Smooth muscle cell (in vitro differentiated cells): ENCODE measurements at regions not wholly inside any gene's neighbourhood (a gene's known extent, or its start where the extent isn't known, plus 50 kb on each side); places are given as distances from the start of the nearest gene placed in this dataset.

Experiments used
- DNase-seq: peaks from one replicate; lab custom pipeline; 2025; ENCODE audit not compliant: unreplicated experiment; lab: John Stamatoyannopoulos, UW
- H2AFZ ChIP-seq: fragments of 200-600 bp; sonication (generic); 2 replicates; pipeline ENCODE4 v1.6.0; 2016; ENCODE audit warnings: antibody characterized with exemption, low read depth, mild to moderate bottlenecking
- H3F3A ChIP-seq: fragments of 200-600 bp; sonication (generic); 2 replicates; pipeline ENCODE4 v1.6.0; 2017; ENCODE audit warnings: antibody characterized with exemption, low read depth
- H3K27ac ChIP-seq: fragments of 200-600 bp; sonication (generic); 2 replicates; pipeline ENCODE4 v1.5.1; 2016; ENCODE audit warnings: low read depth, mild to moderate bottlenecking
- H3K27me3 ChIP-seq: fragments of 200-600 bp; sonication (generic); 2 replicates; pipeline ENCODE4 v1.6.1; 2016; ENCODE audit warnings: low read depth, mild to moderate bottlenecking
- H3K36me3 ChIP-seq: fragments of 200-600 bp; sonication (generic); 2 replicates; pipeline ENCODE4 v1.5.1; 2016; ENCODE audit warnings: low read depth
- H3K4me1 ChIP-seq: fragments of 200-600 bp; sonication (generic); 2 replicates; pipeline ENCODE4 v1.5.1; 2016; ENCODE audit warnings: low read depth
- H3K4me2 ChIP-seq: fragments of 200-600 bp; sonication (generic); 2 replicates; pipeline ENCODE4 v1.6.0; 2016; ENCODE audit warnings: mild to moderate bottlenecking
- H3K4me3 ChIP-seq: fragments of 200-600 bp; sonication (generic); 2 replicates; pipeline ENCODE4 v1.5.1; 2016; ENCODE audit warnings: mild to moderate bottlenecking
- H3K79me2 ChIP-seq: fragments of 200-600 bp; sonication (generic); 2 replicates; pipeline ENCODE4 v1.6.0; 2016; ENCODE audit warnings: low read depth, mild to moderate bottlenecking
- H3K9ac ChIP-seq: fragments of 200-600 bp; sonication (generic); 2 replicates; pipeline ENCODE4 v1.6.0; 2016; ENCODE audit warnings: low read depth
- H3K9me3 ChIP-seq: fragments of 200-600 bp; sonication (generic); replicated peaks from 2 replicates; pipeline ENCODE4 v1.5.1; 2016; ENCODE audit warnings: low read depth
- H4K20me1 ChIP-seq: fragments of 200-600 bp; sonication (generic); 2 replicates; pipeline ENCODE4 v1.6.0; 2016; ENCODE audit warnings: low read depth
- WGBS: methylation state at CpG from one replicate; pipeline ENCODE4 v1.1.7; 2016; ENCODE audit warnings: low lambda C conversion rate; 5-methylcytosine and 5-hydroxymethylcytosine counted together
- TF ChIP-seq, protein P1 (sequence below): fragments of 200-600 bp; sonication (generic); IDR thresholded peaks from 2 replicates; pipeline ENCODE4 v1.5.1; 2017; ENCODE audit warnings: borderline replicate concordance, mild to moderate bottlenecking, antibody characterized with exemption; ENCODE audit not compliant: insufficient read depth, poor library complexity, severe bottlenecking

DNA sequence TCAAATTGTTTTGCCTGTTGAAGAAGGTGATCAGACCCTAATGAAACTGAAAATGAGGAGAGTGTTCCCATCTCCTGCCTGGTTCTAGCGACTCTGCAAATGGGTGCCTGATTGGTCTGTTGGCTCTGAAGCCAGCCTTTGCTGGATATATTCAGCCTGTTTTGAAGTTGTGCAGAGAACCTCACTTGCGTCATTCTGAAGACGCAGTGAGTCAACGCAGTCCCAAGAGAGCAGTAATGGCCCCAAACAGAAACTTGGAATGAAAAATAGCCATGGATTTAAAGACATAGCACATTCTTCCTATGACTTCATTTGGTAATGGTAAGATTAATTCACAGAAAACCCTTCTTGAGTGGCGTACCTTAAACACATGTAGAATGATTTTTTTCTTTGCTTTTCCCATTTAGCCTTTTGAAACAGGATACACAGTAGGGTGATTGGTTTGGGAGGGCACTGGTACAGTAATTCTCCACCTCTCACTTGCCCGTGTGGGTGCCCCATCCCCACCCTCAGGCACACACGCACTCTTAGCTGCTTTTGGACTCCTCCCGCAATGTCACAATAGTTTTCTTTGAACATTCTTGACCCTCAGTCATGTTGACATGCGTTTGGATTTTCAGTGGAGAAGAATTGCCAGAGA, 54.1 kb upstream of the ABL1 start:
- peaks cover 38% of the 10 kb centered on the region for H3K79me2 ChIP-seq
- peak overlapping the region; percentile 62 for H3K9ac ChIP-seq
- no peaks in the 10 kb centered on the region for H3K9me3 ChIP-seq
- H3K4me3 ChIP-seq = peak overlapping the region; percentile 29
- H3K4me2 ChIP-seq = peak overlapping the region; percentile 79
- peaks cover 10% of the 10 kb centered on the region for H3K4me1 ChIP-seq
- no peaks in the 10 kb centered on the region for H3K27me3 ChIP-seq
- 38% methylated on average over 9 of the region's 9 CpGs for WGBS
- TF ChIP-seq, protein P1, sequence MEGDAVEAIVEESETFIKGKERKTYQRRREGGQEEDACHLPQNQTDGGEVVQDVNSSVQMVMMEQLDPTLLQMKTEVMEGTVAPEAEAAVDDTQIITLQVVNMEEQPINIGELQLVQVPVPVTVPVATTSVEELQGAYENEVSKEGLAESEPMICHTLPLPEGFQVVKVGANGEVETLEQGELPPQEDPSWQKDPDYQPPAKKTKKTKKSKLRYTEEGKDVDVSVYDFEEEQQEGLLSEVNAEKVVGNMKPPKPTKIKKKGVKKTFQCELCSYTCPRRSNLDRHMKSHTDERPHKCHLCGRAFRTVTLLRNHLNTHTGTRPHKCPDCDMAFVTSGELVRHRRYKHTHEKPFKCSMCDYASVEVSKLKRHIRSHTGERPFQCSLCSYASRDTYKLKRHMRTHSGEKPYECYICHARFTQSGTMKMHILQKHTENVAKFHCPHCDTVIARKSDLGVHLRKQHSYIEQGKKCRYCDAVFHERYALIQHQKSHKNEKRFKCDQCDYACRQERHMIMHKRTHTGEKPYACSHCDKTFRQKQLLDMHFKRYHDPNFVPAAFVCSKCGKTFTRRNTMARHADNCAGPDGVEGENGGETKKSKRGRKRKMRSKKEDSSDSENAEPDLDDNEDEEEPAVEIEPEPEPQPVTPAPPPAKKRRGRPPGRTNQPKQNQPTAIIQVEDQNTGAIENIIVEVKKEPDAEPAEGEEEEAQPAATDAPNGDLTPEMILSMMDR = no peak
- no peaks in the 10 kb centered on the region for H3K36me3 ChIP-seq
- peak overlapping the region; percentile 94 for H3K27ac ChIP-seq
- no peak for DNase-seq
- peaks cover 3% of the 10 kb centered on the region for H4K20me1 ChIP-seq
- peaks cover 4% of the 10 kb centered on the region for H3F3A ChIP-seq
- H2AFZ ChIP-seq = no peak overlapping the region

DNA sequence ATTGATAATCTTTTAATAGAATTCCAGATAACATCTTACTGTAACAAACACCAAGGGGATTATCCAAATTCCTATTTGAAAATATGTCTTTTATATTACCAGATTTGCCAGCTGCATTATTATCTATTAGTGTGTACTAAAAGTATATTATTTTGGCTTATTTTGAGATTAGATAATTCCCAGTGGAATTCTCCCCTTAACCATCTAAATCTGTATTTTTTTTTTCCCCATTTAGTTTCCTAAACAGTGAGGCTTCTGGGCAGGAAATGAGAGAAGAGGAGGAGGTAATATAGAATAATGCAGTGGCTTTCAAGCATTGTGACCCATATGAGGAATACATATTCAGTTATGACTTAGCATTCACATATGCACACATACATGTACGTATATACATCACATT, 53.5 kb upstream of the ABL1 start:
- TF ChIP-seq, protein P1 = no peak
- DNase-seq = no peak
- peaks cover 36% of the 10 kb centered on the region for H3K79me2 ChIP-seq
- H3K27me3 ChIP-seq = no peaks in the 10 kb centered on the region
- peaks cover 10% of the 10 kb centered on the region for H3K4me1 ChIP-seq
- H3K9ac ChIP-seq = peak overlapping the region; percentile 22
- H3K4me2 ChIP-seq = peak overlapping the region; percentile 73
- H3K27ac ChIP-seq = peak overlapping the region; percentile 94
- peak overlapping the region; percentile 4 for H3K4me3 ChIP-seq
- peaks cover 3% of the 10 kb centered on the region for H4K20me1 ChIP-seq
- 97% methylated on average over 1 of the region's 1 CpG for WGBS
- peaks cover 4% of the 10 kb centered on the region for H3F3A ChIP-seq
- no peaks in the 10 kb centered on the region for H3K36me3 ChIP-seq
- no peaks in the 10 kb centered on the region for H3K9me3 ChIP-seq
- H2AFZ ChIP-seq = no peak overlapping the region

DNA sequence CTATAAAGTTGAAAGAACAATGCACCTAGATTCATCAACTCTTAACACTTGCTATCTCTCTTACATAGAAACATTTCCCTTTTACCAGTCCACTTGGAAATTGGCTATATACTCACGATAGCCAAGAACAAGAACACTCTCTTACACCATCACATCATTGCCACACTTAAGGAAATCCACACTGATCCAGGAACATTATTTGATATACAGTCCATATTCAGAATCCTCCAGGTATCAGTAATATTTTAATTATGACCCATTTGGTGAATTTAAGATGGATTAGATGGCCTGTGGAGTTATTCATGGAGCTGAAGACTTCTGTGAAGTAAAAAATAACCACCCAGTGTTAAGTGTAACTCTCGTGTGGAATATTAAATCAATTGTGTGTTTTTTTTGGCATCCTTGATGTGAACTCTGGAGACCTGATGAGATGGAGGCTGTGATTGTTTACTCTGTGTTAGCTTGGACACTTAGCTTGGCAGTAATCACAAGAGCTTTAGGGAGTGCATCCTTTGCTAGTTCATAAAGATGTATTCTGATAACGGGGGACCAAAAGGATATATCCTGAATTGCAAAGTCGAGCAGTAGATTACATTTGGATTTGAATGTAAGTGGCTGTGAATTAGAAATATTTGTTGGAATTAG, 52.0 kb upstream of the ABL1 start:
- H3K4me2 ChIP-seq = no peak overlapping the region
- 84% methylated on average over 4 of the region's 4 CpGs for WGBS
- H3K27ac ChIP-seq = peak overlapping the region; percentile 14
- H3K4me1 ChIP-seq = peaks cover 10% of the 10 kb centered on the region
- TF ChIP-seq, protein P1 = no peak
- no peaks in the 10 kb centered on the region for H3K9me3 ChIP-seq
- H3K79me2 ChIP-seq = peaks cover 41% of the 10 kb centered on the region
- peaks cover 3% of the 10 kb centered on the region for H3K36me3 ChIP-seq
- H4K20me1 ChIP-seq = peaks cover 3% of the 10 kb centered on the region
- no peak overlapping the region for H3K4me3 ChIP-seq
- no peak overlapping the region for H3K9ac ChIP-seq
- DNase-seq = no peak
- peaks cover 4% of the 10 kb centered on the region for H3F3A ChIP-seq
- no peak overlapping the region for H2AFZ ChIP-seq
- no peaks in the 10 kb centered on the region for H3K27me3 ChIP-seq

DNA sequence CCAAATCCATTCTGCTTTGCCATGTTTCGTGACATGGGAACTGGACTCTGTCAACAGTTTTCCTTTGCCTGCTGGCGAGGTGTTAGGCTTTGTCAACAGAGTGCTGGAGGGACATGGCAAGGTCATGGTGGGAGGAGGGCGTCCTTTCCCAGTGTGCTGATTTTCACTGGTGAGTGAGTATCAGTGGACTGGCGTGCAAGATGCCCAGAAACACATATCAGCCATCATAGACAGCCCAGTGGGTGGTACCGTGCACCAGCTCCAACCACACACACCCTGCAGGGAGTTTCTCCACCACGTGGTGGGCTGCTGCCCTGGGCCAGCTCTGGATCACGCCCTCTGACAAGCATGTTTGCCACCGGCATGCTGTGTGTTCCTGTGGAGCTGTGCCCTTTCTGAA, 50.0 kb upstream of the ABL1 start:
- Histone ChIP-seq H3K36me3 (peaks cover 16% of the 10 kb centered on the region), H3K27me3 (no peaks in the 10 kb centered on the region), H3K4me2 (no peak overlapping the region), H2AFZ (no peak overlapping the region), H3K79me2 (peaks cover 54% of the 10 kb centered on the region), H3F3A (no peaks in the 10 kb centered on the region), H3K27ac (no peak overlapping the region), H3K9me3 (peaks cover 10% of the 10 kb centered on the region), H3K4me3 (no peak overlapping the region), H3K9ac (no peak overlapping the region), H3K4me1 (peaks cover 5% of the 10 kb centered on the region), H4K20me1 (peaks cover 3% of the 10 kb centered on the region)
- no peak for DNase-seq
- WGBS = 96% methylated on average over 8 of the region's 8 CpGs
- TF ChIP-seq, protein P1 = no peak
